Activated CD4-positive, alpha-beta memory T cell treated with anti-CD3 and anti-CD28 coated beads for 36 hours (primary cell): ENCODE measurements at regions not wholly inside any gene's neighbourhood (a gene's known extent, or its start where the extent isn't known, plus 50 kb on each side); places are given as distances from the start of the nearest gene placed in this dataset.

ENCODE experiments used
- CTCF ChIA-PET: fragments of 350-600 bp; sonication (Branson Sonifier 250); formaldehyde crosslinking; loops from one replicate; lab custom pipeline; 2021; ENCODE audit warnings: antibody characterized with exemption, inconsistent platforms; lab: Charles Lee
- POLR2A ChIA-PET: fragments of 350-600 bp; sonication (Branson Sonifier 250); formaldehyde crosslinking; loops from one replicate; lab custom pipeline; 2021; ENCODE audit warnings: antibody characterized with exemption; lab: Charles Lee
- DNase-seq: peaks from one replicate; pipeline ENCODE4 v3.0.0-alpha.2; 2020
- H3K27ac Mint-ChIP-seq: one replicate; pipeline ENCODE4 v1.8.0; 2021; ENCODE audit warnings: mixed read lengths
- H3K27me3 Mint-ChIP-seq: one replicate; pipeline ENCODE4 v1.8.0; 2021; ENCODE audit warnings: mixed read lengths
- H3K36me3 Mint-ChIP-seq: one replicate; pipeline ENCODE4 v1.8.0; 2021; ENCODE audit warnings: mixed read lengths
- H3K4me1 Mint-ChIP-seq: one replicate; pipeline ENCODE4 v1.8.0; 2021; ENCODE audit warnings: low read depth, mixed read lengths
- H3K4me3 Mint-ChIP-seq: one replicate; pipeline ENCODE4 v1.8.0; 2021; ENCODE audit warnings: mild to moderate bottlenecking, mixed read lengths
- H3K9me3 Mint-ChIP-seq: one replicate; pipeline ENCODE4 v1.8.0; 2021; ENCODE audit warnings: mixed read lengths
- intact Hi-C: fragments of 100-400 bp; cut with micrococcal nuclease; formaldehyde crosslinking; loops from one replicate; pipeline ENCODE4 v1.15.1; 2023

DNA sequence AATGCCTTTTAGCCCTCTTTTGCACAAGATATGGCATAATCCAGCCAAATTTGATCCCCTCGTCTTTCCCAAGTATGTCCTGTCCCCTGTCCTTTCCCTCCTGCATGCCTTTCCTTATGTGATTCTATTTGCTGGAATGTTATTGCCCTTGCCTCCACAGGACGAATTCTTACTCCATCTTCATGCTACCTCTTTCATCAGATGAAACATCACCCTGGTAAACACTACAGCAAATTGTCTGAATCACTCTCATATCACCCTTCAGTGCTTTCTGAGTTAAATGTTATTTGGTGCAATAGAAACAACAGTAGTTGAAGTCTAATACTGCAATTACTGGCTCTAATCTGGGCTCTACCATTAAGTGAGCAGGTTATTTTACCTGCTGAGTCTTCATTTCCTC lies 52.2 kb upstream of the FAT1 start:
- no peaks in the 10 kb centered on the region for H3K27me3 Mint-ChIP-seq
- no peaks in the 10 kb centered on the region for H3K36me3 Mint-ChIP-seq
- ChIA-PET POLR2A (no interaction called here), CTCF (no interaction called here)
- no peak overlapping the region for H3K4me3 Mint-ChIP-seq
- no peak overlapping the region for H3K27ac Mint-ChIP-seq
- DNase-seq, result no peak
- H3K9me3 Mint-ChIP-seq, result peaks cover 3% of the 10 kb centered on the region
- H3K4me1 Mint-ChIP-seq, result no peaks in the 10 kb centered on the region
- intact Hi-C loops, result no loop called here

DNA sequence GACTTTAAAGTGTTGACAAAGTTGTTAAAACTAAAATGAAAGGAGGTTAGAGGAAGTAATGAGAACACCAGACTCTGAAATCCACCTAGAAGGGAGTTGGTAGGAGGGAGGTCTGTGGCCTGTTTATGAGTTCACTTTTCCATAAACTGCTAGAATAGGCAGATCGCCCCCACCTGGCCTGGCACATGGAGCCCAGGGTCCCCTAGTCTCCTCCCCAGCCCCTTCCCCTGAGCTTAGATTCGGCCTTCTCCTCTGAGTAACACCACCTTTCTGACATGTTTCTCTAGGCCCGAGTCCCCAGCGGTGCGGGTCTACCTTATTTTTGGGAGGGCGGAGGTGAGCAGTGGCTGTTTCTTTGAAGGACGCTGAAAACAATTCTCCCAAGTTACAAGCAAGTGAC lies 54.5 kb upstream of the FAT1 start:
- intact Hi-C loops, result no loop called here
- CTCF ChIA-PET, result no interaction called here
- POLR2A ChIA-PET, result no interaction called here

DNA sequence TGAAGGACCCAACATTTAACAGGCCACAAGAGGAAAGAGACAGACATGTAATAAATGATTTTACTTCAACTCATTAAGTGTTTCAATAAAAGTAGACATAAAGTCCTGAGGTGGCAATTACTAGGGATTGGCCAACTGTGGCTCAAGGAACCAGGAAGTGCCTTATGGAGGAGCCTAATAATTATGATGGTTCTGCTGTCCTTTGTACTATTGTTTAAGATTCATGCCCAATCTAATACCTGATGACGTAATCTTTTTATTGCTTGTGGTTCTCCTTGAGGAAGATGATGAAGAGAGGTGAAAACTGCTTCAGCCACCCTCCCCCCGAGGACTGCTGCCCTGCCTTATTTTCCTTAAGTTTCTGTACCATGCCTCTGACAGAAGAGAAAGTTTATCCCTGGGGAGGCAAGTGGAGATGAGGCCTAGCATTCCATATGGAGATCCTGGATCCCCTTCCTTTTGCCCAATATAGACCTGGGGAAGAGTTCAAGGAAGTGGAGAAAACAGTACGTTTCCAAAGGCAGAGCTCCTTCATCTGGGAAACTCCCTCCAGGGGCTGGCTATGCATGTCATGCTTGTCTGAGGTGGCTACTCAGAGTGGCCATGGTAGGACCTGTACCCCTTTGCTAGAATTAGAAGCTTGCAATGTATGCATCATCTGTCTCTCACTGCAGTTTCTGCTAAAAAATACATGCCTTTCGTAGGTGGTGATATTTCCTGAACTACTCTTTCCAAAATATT lies 56.8 kb upstream of the FAT1 start:
- Mint-ChIP-seq H3K27ac (no peak overlapping the region), H3K36me3 (no peaks in the 10 kb centered on the region), H3K4me3 (no peak overlapping the region), H3K9me3 (peaks cover 3% of the 10 kb centered on the region), H3K4me1 (no peaks in the 10 kb centered on the region), H3K27me3 (no peaks in the 10 kb centered on the region)
- intact Hi-C loops, result no loop called here
- ChIA-PET POLR2A (no interaction called here), CTCF (interaction anchor here (0.7 kb wide), 1 partner anchor 282 kb away, joined by 3 read pairs; no protein-coding TSS in a partner anchor)
- DNase-seq, result no peak

More for the DNA sequence above, 54.5 kb upstream of the FAT1 start:
- no peak for DNase-seq
- peaks cover 3% of the 10 kb centered on the region for H3K9me3 Mint-ChIP-seq
- no peaks in the 10 kb centered on the region for H3K36me3 Mint-ChIP-seq
- H3K27ac Mint-ChIP-seq, result no peak overlapping the region
- H3K27me3 Mint-ChIP-seq, result no peaks in the 10 kb centered on the region
- no peak overlapping the region for H3K4me3 Mint-ChIP-seq
- no peaks in the 10 kb centered on the region for H3K4me1 Mint-ChIP-seq

DNA sequence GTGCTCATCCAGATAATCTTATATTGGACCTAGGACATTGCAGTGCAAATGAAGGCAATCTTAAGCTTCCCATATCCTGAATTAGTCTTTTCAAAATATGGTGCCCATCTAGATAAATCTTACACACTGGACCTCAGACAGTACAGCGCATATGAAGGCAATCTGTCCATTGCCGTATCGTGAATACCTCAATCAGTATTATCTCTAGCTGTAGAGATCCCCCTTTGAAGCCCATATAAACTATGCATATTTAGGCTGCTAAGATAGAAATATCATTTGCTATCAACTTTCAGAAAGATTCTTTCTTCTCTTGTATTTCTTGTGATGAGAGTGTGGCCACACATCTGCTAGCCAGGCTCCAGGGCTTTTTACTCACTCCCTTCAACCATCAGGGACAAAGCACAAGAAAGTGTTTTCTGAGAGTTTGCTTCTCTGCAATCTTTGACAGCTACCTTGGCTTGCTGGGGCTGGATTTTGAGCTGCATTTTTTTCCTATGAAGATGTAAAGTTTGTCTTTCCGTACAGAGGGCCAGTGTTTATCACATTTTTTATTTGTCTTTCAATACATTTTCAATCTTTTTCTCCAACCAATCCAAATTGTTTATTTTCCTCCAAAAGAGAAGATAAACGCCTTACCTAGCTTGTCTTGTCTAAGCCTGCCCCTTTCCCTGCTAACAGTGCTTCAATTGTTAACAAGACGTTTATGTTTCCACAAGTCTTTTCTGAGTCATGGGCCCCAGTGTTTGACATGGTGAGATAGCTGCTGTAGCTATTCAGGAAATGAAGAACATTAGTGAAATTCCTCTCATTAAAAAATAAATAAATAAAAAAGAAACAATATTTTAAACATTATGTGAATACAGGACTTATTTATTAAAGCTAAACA lies 57.6 kb upstream of the FAT1 start:
- no peaks in the 10 kb centered on the region for H3K27me3 Mint-ChIP-seq
- DNase-seq, result no peak
- no peaks in the 10 kb centered on the region for H3K36me3 Mint-ChIP-seq
- H3K4me1 Mint-ChIP-seq, result no peaks in the 10 kb centered on the region
- peaks cover 3% of the 10 kb centered on the region for H3K9me3 Mint-ChIP-seq
- H3K4me3 Mint-ChIP-seq, result no peak overlapping the region
- CTCF ChIA-PET, result interaction anchor here (0.7 kb wide), 1 partner anchor 282 kb away, joined by 3 read pairs; no protein-coding TSS in a partner anchor
- H3K27ac Mint-ChIP-seq, result no peak overlapping the region
- intact Hi-C loops, result no loop called here
- POLR2A ChIA-PET, result no interaction called here

DNA sequence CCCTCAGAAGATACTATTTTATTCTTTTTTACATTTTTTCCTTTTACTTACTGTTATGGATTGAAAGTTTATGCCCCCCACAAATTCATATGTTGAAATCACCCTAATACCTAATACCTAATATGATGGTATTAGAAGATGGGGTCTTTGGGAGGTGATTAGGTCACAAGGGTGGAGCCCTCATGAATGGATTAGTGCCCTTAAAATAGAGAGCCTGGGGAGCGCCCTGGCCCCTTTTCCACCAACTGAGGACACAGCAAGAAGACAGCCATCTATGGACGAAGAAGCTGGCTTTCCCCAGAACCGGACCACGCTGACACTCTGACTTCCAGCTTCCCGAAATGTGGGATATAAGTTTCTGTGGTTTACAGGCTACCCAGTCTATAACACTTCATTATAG lies 58.6 kb upstream of the FAT1 start:
- CTCF ChIA-PET, result no interaction called here
- H3K27ac Mint-ChIP-seq, result no peak overlapping the region
- H3K36me3 Mint-ChIP-seq, result no peaks in the 10 kb centered on the region
- H3K4me3 Mint-ChIP-seq, result no peak overlapping the region
- no peak for DNase-seq
- H3K4me1 Mint-ChIP-seq, result no peaks in the 10 kb centered on the region
- H3K27me3 Mint-ChIP-seq, result no peaks in the 10 kb centered on the region
- POLR2A ChIA-PET, result no interaction called here
- intact Hi-C loops, result no loop called here
- H3K9me3 Mint-ChIP-seq, result peaks cover 3% of the 10 kb centered on the region

GRCh38 chr4:186787536-186787935 lies 63.9 kb upstream of the FAT1 start:
- no peak for DNase-seq
- POLR2A ChIA-PET, result no interaction called here
- H3K36me3 Mint-ChIP-seq, result no peaks in the 10 kb centered on the region
- CTCF ChIA-PET, result no interaction called here
- H3K9me3 Mint-ChIP-seq, result no peaks in the 10 kb centered on the region
- H3K4me1 Mint-ChIP-seq, result no peaks in the 10 kb centered on the region
- no peaks in the 10 kb centered on the region for H3K27me3 Mint-ChIP-seq
- no peak overlapping the region for H3K27ac Mint-ChIP-seq
- no peak overlapping the region for H3K4me3 Mint-ChIP-seq
- intact Hi-C loops, result no loop called here

DNA sequence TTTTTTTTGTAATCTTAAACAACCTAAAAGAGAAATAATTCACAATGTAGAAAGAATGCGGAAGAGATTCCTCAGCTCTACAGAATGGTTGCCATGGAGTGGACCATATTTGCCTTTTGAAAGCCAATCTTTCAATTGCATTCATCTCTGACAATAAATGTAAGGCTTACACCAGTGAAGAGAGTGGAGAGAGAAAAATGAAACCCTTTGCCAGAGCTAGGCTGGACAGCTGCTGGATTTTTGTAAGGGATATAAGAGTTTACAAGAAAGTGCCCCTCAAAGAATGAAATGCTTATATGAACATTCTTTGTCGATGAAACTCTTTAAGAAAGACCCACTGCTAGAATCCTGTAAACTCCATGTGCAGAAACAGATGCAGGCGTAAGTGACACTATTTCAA lies 66.0 kb upstream of the FAT1 start:
- no peak overlapping the region for H3K4me3 Mint-ChIP-seq
- H3K27ac Mint-ChIP-seq, result no peak overlapping the region
- H3K4me1 Mint-ChIP-seq, result no peaks in the 10 kb centered on the region
- intact Hi-C loops, result no loop called here
- H3K9me3 Mint-ChIP-seq, result no peaks in the 10 kb centered on the region
- H3K36me3 Mint-ChIP-seq, result no peaks in the 10 kb centered on the region
- POLR2A ChIA-PET, result no interaction called here
- CTCF ChIA-PET, result no interaction called here
- DNase-seq, result no peak
- H3K27me3 Mint-ChIP-seq, result no peaks in the 10 kb centered on the region

GRCh38 chr4:186790630-186791029 lies 67.0 kb upstream of the FAT1 start:
- intact Hi-C loops, result no loop called here
- Mint-ChIP-seq H3K27me3 (no peaks in the 10 kb centered on the region), H3K4me3 (no peak overlapping the region), H3K9me3 (no peaks in the 10 kb centered on the region), H3K27ac (no peak overlapping the region), H3K36me3 (no peaks in the 10 kb centered on the region), H3K4me1 (no peaks in the 10 kb centered on the region)
- CTCF ChIA-PET, result no interaction called here
- POLR2A ChIA-PET, result no interaction called here
- no peak for DNase-seq

DNA sequence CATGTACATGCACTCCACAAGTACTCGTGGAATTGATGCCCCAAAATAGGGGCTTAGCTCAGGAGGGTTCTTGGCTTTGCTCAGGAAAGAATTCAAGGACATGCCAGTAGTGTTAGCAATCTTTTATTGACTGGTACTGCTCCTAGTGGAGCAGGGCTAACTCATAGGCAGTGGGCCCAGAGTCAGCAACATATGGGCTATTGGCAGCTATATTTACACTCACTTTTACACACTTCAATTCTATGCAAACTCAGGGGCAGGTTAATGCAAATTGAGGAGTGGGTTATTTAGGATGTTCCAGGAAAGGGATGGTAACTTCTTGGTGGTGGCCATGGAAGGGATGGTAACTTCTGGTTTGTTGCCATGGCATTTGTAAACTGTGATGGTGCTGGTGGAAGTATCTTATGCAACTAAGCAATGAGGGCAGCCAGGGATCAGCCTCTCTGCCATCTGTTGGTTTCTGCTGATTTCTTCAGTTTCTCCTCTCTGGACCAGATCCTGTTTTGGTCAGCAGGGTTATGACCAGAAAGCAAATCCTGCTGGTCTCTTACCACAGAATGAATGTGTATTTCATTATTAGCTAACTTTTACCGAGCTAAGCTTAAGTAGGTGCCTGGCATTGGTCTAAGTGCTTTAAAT lies 69.2 kb upstream of the FAT1 start:
- DNase-seq, result no peak
- H3K36me3 Mint-ChIP-seq, result no peaks in the 10 kb centered on the region
- POLR2A ChIA-PET, result no interaction called here
- CTCF ChIA-PET, result no interaction called here
- H3K4me1 Mint-ChIP-seq, result no peaks in the 10 kb centered on the region
- no peak overlapping the region for H3K27ac Mint-ChIP-seq
- intact Hi-C loops, result no loop called here
- no peak overlapping the region for H3K4me3 Mint-ChIP-seq
- H3K9me3 Mint-ChIP-seq, result no peaks in the 10 kb centered on the region
- H3K27me3 Mint-ChIP-seq, result no peaks in the 10 kb centered on the region

GRCh38 chr4:186798951-186799659 lies 75.4 kb upstream of the FAT1 start:
- DNase-seq, result no peak
- H3K27ac Mint-ChIP-seq, result no peak overlapping the region
- no peaks in the 10 kb centered on the region for H3K27me3 Mint-ChIP-seq
- ChIA-PET CTCF (no interaction called here), POLR2A (no interaction called here)
- H3K4me3 Mint-ChIP-seq, result no peak overlapping the region
- intact Hi-C loops, result no loop called here
- no peaks in the 10 kb centered on the region for H3K9me3 Mint-ChIP-seq
- H3K36me3 Mint-ChIP-seq, result no peaks in the 10 kb centered on the region
- no peaks in the 10 kb centered on the region for H3K4me1 Mint-ChIP-seq

- Mint-ChIP-seq H3K27ac (no peak overlapping the region), H3K36me3 (no peaks in the 10 kb centered on the region), H3K4me3 (no peak overlapping the region), H3K4me1 (no peaks in the 10 kb centered on the region), H3K27me3 (no peaks in the 10 kb centered on the region), H3K9me3 (no peaks in the 10 kb centered on the region)
- POLR2A ChIA-PET, result no interaction called here
- DNase-seq, result no peak
- intact Hi-C loops, result no loop called here
- CTCF ChIA-PET, result no interaction called here
Observed at GRCh38 chr4:186805020-186805820, 81.6 kb upstream of the FAT1 start.
